GM12865 (cell line): ENCODE measurements at regions not wholly inside any gene's neighbourhood (a gene's known extent, or its start where the extent isn't known, plus 50 kb on each side); places are given as distances from the start of the nearest gene placed in this dataset.

Experiments
- DNase-seq: peaks from one replicate; pipeline ENCODE4 v3.0.0; 2010; ENCODE audit warnings: low read depth
- H3K4me3 ChIP-seq: 2 replicates; pipeline ENCODE4 v1.5.1; 2011; ENCODE audit warnings: mild to moderate bottlenecking, low read depth, low read length, control low read depth
- CTCF ChIP-seq: IDR thresholded peaks from 2 replicates; pipeline ENCODE4 v1.5.1; 2011; ENCODE audit warnings: low read length, control low read depth, low read depth, inconsistent platforms; ENCODE audit not compliant: insufficient read depth; ENCODE audit errors: missing control alignments

GRCh38 chr5:92795633-92796032 is 785.4 kb downstream of the NR2F1-AS1 start:
- no peak for TF ChIP-seq CTCF
- DNase-seq: no peak
- H3K4me3 ChIP-seq: no peak overlapping the region

- H3K4me3 ChIP-seq: no peak overlapping the region
- no peak for TF ChIP-seq CTCF
- no peak for DNase-seq
Observed at GRCh38 chr5:92780057-92780456, 801.0 kb downstream of the NR2F1-AS1 start.

- no peak for TF ChIP-seq CTCF
- H3K4me3 ChIP-seq: no peak overlapping the region
- DNase-seq: no peak
Observed at GRCh38 chr5:92779536-92779935, 801.5 kb downstream of the NR2F1-AS1 start.

- TF ChIP-seq CTCF: no peak
- no peak for DNase-seq
- H3K4me3 ChIP-seq: no peak overlapping the region
Observed at GRCh38 chr5:92778261-92778660, 802.8 kb downstream of the NR2F1-AS1 start.

GRCh38 chr5:92777421-92777820 is 803.6 kb downstream of the NR2F1-AS1 start:
- H3K4me3 ChIP-seq: no peak overlapping the region
- DNase-seq: no peak
- no peak for TF ChIP-seq CTCF

GRCh38 chr5:92775711-92776615 is 805.1 kb downstream of the NR2F1-AS1 start:
- TF ChIP-seq CTCF: no peak
- no peak overlapping the region for H3K4me3 ChIP-seq
- no peak for DNase-seq

- DNase-seq: no peak
- no peak for TF ChIP-seq CTCF
- no peak overlapping the region for H3K4me3 ChIP-seq
Observed at GRCh38 chr5:92769978-92770377, 811.0 kb downstream of the NR2F1-AS1 start.
